ENCODE measurements at regions not wholly inside any gene's neighbourhood (a gene's known extent, or its start where the extent isn't known, plus 50 kb on each side); places are given as distances from the start of the nearest gene placed in this dataset.

DNA sequence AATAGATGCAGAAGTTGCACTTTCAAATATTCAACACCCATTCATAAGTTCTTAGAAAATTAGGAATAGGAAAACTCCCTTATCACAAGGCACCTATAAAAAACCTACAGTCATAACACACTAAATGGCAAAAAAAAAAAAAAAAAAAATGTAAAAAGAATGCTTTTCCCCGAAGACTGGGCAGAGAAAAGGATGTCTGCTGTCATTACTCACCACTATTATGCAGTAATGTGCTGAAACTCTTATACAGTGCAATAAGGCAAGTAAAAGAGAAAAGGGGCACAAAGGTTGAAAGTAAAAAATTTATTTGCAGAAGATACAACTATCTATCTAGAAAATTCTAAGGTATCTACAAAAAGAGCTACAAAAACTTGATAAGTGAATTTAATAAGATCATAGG lies 607.8 kb upstream of the ARID1B start:
- H3K4me3 ChIP-seq (ENCODE audit: low read depth, low read length) = no peak overlapping the region
- TF ChIP-seq POLR2A (IDR thresholded peaks at IDR 0.05; ENCODE audit: extremely low read depth, insufficient read length) = no peak
- no peak for DNase-seq (ENCODE audit: low read depth)

DNA sequence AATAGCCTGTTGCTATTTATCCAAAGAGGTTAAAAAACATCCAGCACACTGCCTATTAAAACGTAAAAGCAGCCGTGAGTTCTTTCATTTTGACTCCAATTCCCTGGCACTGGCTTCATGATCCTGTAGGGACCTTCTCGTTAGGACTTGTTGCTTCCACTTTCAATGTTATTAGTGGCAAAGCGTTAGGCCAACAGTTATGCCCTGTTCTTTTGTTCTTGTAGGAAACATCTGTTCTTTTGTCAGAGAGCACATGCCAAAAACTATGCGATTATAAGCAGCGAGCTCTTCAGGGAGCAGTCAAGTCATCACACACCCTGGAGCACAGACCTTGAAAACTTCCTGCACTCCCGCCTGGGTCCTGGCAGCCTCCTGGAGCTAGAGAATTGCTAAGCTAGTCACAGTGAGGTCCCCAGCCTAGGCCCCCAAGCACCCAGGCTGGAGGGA lies 609.5 kb upstream of the ARID1B start:
- TF ChIP-seq, protein P1, sequence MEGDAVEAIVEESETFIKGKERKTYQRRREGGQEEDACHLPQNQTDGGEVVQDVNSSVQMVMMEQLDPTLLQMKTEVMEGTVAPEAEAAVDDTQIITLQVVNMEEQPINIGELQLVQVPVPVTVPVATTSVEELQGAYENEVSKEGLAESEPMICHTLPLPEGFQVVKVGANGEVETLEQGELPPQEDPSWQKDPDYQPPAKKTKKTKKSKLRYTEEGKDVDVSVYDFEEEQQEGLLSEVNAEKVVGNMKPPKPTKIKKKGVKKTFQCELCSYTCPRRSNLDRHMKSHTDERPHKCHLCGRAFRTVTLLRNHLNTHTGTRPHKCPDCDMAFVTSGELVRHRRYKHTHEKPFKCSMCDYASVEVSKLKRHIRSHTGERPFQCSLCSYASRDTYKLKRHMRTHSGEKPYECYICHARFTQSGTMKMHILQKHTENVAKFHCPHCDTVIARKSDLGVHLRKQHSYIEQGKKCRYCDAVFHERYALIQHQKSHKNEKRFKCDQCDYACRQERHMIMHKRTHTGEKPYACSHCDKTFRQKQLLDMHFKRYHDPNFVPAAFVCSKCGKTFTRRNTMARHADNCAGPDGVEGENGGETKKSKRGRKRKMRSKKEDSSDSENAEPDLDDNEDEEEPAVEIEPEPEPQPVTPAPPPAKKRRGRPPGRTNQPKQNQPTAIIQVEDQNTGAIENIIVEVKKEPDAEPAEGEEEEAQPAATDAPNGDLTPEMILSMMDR (IDR thresholded peaks at IDR 0.05; ENCODE audit: low read depth, low read length) = no peak
- TF ChIP-seq POLR2A (IDR thresholded peaks at IDR 0.05; ENCODE audit: extremely low read depth, insufficient read length) (no peak), MYC (IDR thresholded peaks at IDR 0.05; ENCODE audit: low read depth, low read length) (no peak)
- TF ChIP-seq, protein P2, sequence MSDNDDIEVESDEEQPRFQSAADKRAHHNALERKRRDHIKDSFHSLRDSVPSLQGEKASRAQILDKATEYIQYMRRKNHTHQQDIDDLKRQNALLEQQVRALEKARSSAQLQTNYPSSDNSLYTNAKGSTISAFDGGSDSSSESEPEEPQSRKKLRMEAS (IDR thresholded peaks at IDR 0.05; ENCODE audit: low read depth, low read length) = no peak
- H3K4me3 ChIP-seq (ENCODE audit: low read depth, low read length) = no peak overlapping the region
- DNase-seq (ENCODE audit: low read depth) = no peak

DNA sequence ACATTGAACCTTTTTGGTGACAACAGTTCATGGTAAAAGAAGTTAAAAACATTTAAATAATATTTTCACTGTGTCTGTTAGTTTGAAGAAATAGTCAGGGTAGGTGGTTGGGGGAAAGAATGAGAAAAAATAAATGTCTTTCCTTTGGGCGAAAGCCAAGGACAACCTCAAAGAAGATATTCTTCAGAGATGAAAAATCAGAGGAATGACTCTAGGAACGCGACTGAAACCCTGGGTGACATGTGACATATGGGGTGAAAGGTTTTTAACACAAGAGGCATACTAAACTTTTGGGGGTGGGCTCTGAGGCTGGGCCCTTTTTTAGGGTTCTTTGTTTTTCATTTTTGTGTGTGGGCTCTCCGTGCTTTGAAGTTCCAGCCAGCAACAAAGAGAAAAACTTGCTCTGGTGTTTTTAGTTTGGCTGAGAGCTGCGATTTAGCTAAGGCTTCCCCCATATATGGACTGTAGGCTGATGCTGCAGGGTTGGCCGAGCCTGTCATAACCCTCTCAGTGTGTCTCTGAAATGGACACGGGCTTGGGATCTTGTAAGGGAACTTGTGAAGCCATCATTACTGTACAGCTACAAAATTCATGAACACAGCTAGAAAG lies 610.1 kb upstream of the ARID1B start:
- no peak for TF ChIP-seq MYC (IDR thresholded peaks at IDR 0.05; ENCODE audit: low read depth, low read length)
- TF ChIP-seq, protein P2 (IDR thresholded peaks at IDR 0.05; ENCODE audit: low read depth, low read length) = no peak
- TF ChIP-seq POLR2A (IDR thresholded peaks at IDR 0.05; ENCODE audit: extremely low read depth, insufficient read length) = no peak
- TF ChIP-seq, protein P1 (IDR thresholded peaks at IDR 0.05; ENCODE audit: low read depth, low read length) = no peak
- H3K4me3 ChIP-seq (ENCODE audit: low read depth, low read length) = no peak overlapping the region
- DNase-seq (ENCODE audit: low read depth) = no peak

DNA sequence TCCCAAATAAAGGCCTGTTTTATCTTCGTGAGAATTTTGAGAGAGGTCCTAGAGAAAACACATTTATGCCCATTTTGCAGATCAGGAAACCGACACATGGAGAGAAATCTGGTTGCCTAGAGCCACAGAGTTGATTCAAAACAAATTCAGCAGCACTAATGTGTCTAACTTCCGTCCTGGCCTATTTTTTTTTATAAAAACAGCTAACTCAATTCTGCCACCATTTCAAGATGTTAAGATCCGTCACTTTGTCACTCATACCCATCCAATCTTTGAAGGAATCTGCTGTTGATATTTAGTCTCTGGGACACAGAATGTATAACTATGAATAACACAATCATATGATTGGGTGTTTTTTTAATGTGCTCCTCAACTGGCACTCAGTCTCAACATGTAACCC lies 611.1 kb upstream of the ARID1B start:
- H3K4me3 ChIP-seq (ENCODE audit: low read depth, low read length) = no peak overlapping the region
- no peak for DNase-seq (ENCODE audit: low read depth)
- TF ChIP-seq, protein P1 (IDR thresholded peaks at IDR 0.05; ENCODE audit: low read depth, low read length) = no peak
- TF ChIP-seq MYC (IDR thresholded peaks at IDR 0.05; ENCODE audit: low read depth, low read length) (no peak), POLR2A (IDR thresholded peaks at IDR 0.05; ENCODE audit: extremely low read depth, insufficient read length) (no peak)
- TF ChIP-seq, protein P2 (IDR thresholded peaks at IDR 0.05; ENCODE audit: low read depth, low read length) = no peak

DNA sequence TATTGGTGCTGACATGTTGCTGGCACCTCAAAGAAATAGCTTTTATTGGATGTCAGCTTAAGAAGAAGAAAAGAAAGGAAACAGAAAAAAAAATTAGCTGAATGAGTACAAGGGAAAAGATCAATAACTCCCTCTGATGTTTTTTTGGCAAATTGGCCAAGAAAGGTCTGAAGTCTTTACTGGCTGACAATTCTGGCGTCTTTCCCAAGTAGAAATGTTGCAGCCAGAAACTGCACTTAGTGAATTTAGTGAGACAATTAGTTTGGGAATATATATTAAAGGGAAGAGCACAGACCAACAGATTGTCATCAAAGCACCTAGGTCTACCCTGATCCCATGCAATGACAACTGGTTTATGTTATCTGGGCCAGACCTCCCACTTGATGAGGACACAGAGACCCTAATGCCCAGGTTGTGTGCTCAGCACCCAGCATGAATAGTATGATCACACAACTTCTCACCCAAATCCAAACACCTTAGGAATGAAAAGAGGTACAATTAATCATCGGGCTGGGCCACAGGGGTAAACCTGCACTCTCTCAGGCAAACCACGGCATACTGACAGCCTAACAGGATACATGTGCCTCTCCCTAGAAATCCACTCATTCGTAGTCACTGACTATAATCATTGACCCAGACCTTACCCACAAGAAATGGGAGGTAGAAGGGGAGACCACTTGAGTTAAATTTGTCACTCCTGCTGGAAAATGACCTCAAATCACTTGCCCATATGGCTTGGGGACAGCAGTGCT lies 612.3 kb upstream of the ARID1B start:
- no peak for TF ChIP-seq POLR2A (IDR thresholded peaks at IDR 0.05; ENCODE audit: extremely low read depth, insufficient read length)
- TF ChIP-seq, protein P2 (IDR thresholded peaks at IDR 0.05; ENCODE audit: low read depth, low read length) = no peak
- no peak for TF ChIP-seq MYC (IDR thresholded peaks at IDR 0.05; ENCODE audit: low read depth, low read length)
- TF ChIP-seq, protein P1 (IDR thresholded peaks at IDR 0.05; ENCODE audit: low read depth, low read length) = no peak
- no peak for DNase-seq (ENCODE audit: low read depth)
- H3K4me3 ChIP-seq (ENCODE audit: low read depth, low read length) = no peak overlapping the region

DNA sequence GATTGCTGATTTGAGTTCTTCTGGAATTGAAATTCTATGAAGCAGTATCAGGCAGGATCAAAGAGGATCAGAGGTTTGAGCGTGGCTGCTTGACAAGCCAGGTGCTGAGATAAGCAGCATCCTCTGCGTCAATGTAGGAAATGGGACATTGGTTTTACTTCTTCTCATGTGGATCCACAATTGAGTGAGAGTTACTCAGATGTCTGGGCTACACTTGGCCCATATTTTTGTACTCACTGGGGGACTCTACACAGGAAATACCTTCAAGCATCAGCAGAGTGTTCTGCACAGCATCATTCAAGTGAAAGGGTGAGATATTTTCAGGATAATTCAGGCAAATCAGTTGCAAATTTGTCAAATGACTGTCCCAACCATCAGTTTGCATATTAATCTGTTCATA lies 613.9 kb upstream of the ARID1B start:
- H3K4me3 ChIP-seq (ENCODE audit: low read depth, low read length) = no peak overlapping the region
- no peak for DNase-seq (ENCODE audit: low read depth)
- TF ChIP-seq MYC (IDR thresholded peaks at IDR 0.05; ENCODE audit: low read depth, low read length) = no peak
- TF ChIP-seq POLR2A (IDR thresholded peaks at IDR 0.05; ENCODE audit: extremely low read depth, insufficient read length) = no peak
- TF ChIP-seq, protein P2 (IDR thresholded peaks at IDR 0.05; ENCODE audit: low read depth, low read length) = no peak
- TF ChIP-seq, protein P1 (IDR thresholded peaks at IDR 0.05; ENCODE audit: low read depth, low read length) = no peak
